ENCODE measurements at regions not wholly inside any gene's neighbourhood (a gene's known extent, or its start where the extent isn't known, plus 50 kb on each side); places are given as distances from the start of the nearest gene placed in this dataset.
"Not testable (repeated sequence)": the region's sequence is repeated elsewhere in the genome, so short reads cannot be mapped to it uniquely, and the experiment has no call there.

DNA sequence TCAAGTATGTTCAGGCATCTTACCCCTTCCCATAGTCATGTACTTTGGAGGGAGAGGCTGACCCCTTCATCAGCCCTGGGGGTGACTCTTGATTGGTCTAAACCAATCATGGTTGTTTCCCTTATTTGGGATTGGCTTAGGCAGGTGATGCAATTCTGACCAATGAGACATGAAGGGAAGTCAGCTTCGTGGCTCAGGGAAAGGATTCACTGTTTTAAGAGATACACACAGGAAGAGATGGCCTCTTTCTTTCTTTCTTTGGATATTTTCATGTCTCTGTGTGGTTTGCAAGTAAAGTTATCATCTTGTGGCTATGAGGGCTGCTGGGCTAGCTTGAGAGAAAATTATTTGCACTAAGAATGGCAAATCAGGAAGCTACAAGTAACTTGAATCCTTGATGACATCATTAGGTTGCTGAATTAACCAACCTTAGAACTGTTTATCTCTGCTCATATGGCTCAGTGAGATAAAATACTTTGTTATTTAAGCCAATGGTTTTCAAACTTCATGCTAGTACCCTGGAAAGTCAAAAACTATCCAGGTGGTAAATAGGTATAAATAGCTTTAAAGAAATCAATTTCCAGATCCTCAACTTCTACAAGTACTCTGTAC, 144.2 kb upstream of the CENPW start:
- H3K4me3 ChIP-seq (ENCODE audit: low read length), result no peak overlapping the region
- no peak for DNase-seq (ENCODE audit: low read depth, low spot score)

GRCh38 chr6:126198631-126199030, 141.3 kb upstream of the CENPW start:
- no peak for DNase-seq (ENCODE audit: low read depth, low spot score)

DNA sequence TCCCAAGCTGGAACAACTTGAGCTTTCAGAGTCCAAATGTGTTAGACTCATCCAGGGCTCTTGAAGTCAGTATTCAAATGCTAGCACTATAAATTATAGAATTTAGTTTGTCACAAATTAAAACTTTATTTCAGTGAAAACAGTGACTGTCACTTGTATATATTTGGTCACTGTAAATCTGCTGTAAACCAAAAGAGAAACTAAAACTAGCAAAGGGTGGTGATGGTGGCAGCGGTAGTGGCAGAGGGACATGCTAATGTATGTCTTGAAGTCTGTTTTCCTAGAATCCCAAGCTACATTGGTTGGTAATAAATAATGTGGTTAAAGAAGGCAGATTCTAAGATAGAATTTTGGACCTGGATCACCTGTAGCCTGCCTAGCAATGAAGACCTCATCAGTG, 140.4 kb upstream of the CENPW start:
- H3K4me3 ChIP-seq (ENCODE audit: low read length), result no peak overlapping the region
- DNase-seq (ENCODE audit: low read depth, low spot score), result no peak

More at GRCh38 chr6:126198631-126199030, 141.3 kb upstream of the CENPW start:
- H3K4me3 ChIP-seq (ENCODE audit: low read length), result no peak overlapping the region

DNA sequence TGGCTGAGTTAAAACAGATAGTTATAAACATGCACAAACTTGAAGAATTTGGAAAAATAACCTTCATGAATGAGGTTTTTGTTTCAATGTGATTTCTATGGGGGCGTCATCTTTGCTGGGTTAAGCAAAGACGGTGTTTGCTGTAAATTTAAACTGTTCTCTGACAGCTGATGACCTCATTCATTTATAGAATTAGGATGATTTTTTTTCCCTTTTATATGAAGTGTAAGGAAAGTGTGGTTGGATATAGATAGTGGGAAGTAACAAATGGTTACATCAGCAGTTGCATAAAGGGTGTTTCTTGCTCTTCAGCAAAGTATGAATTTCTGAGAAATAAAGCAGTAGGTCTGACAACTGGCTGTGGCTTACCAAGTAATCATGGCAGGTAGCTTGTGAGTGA, 137.2 kb upstream of the CENPW start:
- DNase-seq (ENCODE audit: low read depth, low spot score), result no peak
- H3K4me3 ChIP-seq (ENCODE audit: low read length), result no peak overlapping the region

DNA sequence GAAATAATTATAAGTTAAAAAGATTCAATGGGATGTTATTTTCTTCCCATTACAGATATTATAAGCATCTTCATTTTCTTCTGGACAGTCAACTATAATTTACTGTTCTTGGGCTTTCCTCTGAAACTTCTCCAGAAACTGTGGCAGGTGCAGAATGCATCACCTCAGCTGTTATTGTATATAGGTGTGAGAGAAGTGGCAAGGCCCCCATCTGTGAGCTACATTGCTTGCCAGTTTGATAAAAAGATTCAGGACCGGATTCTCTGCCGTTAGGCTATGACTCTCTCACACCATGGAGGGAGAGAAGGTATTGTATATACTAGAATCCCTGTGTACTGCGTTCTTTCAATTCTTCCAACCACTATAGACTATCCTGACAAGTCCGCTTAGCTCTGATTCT, 135.8 kb upstream of the CENPW start:
- no peak for DNase-seq (ENCODE audit: low read depth, low spot score)
- H3K4me3 ChIP-seq (ENCODE audit: low read length), result no peak overlapping the region

DNA sequence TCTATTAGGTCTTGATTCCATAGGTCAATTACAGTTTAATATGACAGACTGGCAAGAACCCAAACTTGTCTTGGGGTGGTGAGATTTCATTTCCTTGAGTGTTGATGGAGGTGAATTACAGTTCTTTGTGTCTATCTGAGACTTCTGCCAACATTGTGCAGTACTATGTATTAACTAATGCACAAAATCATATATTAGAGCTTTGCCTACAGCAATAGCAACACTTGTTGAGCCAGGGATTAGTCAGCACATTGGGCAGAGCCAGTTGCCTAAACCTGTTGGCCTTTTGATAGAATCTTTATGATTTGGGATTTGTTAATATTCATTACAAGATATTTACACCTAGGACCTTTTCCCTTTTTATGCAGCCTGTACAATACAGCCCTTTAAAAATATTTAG, 135.3 kb upstream of the CENPW start:
- no peak overlapping the region for H3K4me3 ChIP-seq (ENCODE audit: low read length)
- no peak for DNase-seq (ENCODE audit: low read depth, low spot score)

- DNase-seq (ENCODE audit: low read depth, low spot score), result no peak
Observed at GRCh38 chr6:126206504-126207246, 133.2 kb upstream of the CENPW start.

GRCh38 chr6:126210398-126211075, 129.4 kb upstream of the CENPW start:
- H3K4me3 ChIP-seq (ENCODE audit: low read length), result no peak overlapping the region

More at GRCh38 chr6:126206504-126207246, 133.2 kb upstream of the CENPW start:
- no peak overlapping the region for H3K4me3 ChIP-seq (ENCODE audit: low read length)

DNA sequence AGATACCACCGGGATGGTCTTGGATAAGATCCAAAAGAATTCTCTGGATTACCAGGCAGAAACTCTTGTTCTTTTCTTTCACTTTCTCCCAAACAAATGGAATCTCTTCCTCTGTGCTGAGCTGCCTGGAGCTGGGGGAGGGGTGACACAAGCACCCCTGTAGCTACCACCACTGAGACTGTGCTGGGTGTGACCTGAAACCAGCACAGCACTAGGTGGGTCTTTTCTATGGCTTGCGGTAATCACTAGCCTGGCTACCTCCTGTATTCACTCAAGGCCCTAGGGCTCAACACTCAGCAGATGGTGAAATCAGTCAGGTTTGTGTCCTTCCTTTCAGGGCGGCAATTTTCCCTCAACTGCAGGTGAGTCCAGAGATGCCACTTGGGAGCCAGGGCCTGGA, 122.4 kb upstream of the CENPW start:
- no peak overlapping the region for H3K4me3 ChIP-seq (ENCODE audit: low read length)
- no peak for DNase-seq (ENCODE audit: low read depth, low spot score)

More at GRCh38 chr6:126210398-126211075, 129.4 kb upstream of the CENPW start:
- no peak for DNase-seq (ENCODE audit: low read depth, low spot score)

DNA sequence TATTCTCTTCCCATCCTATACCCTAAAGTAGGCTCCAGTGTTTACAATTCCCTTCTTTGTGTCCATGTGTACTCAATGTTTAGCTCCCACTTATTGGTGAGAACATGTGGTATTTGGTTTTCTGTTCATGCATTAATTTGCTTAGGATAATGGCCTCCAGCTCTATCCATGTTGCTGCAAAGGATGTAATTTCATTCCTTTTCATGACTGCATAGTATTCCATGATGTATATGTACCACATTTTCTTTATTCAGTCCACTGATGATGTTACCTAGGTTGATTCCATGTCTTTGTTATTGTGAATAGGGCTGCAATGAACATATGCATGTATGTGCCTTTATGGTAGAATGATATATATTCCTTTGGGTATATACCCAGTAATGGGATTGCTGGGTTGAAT, 119.0 kb upstream of the CENPW start:
- not testable (repeated sequence) for H3K4me3 ChIP-seq (ENCODE audit: low read length)

DNA sequence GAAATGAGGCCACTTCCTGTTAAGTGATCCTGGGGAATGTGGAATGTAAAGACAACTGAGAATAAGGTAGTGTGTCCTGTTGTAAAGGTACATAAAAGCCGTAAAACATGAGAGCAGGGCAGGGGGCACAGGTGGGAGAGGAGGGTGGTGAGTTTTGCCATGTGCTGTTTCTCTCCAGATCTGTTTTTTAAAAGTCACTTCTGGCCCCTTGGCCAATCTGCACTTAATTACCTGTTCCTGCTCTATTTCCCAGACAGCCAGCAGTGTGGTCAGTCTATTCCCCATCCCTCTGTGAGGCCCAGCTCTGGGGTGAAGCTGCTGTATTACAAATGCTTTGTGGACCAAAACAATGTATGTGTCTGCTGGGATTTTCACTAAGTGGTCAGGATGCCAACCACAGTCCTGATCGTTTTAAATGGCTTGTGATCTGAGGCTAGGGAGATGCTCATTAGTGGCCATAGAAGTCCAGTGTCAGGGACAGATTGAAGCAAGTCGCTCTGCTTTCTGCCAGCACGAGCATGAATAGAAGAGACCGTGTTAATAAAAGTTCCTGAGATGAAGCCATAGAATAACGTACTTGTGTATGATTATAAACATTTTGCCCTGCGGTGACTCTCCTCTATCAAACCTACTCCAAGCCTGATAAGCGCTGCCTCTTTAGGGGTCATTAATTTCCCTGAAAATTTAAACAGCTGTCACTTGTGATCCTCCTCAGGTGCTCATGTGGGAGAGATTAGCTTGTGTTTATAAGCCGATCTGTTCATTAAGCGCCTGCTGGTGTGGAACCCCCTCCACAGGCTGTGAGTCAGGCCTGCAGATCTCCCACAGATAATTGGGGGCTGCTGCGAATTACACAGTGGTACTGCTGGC, 111.8 kb upstream of the CENPW start:
- DNase-seq (ENCODE audit: low read depth, low spot score), result no peak
- H3K4me3 ChIP-seq (ENCODE audit: low read length), result no peak overlapping the region

More for the DNA sequence above, 119.0 kb upstream of the CENPW start:
- DNase-seq (ENCODE audit: low read depth, low spot score), result not testable (repeated sequence)

DNA sequence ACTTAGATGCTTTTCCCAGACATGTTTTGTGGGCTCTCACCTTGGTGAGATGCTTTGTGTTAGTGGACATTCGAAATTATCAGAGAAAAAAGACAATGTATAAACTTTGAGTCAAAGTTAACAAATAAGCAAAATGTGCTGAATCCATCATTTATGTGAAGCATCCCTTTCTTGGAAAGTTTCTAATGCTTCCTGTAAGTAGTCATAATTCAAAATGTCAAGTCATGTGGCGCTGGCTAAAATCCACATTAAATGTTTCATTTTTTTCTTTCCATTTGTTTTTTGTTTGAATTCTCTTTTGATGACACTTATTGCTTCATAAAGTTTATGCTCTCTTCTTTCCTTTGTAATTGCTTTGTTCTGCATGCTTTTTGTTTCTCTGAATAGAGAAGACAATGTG, 107.2 kb upstream of the CENPW start:
- H3K4me3 ChIP-seq (ENCODE audit: low read length), result no peak overlapping the region
- DNase-seq (ENCODE audit: low read depth, low spot score), result no peak

- DNase-seq (ENCODE audit: low read depth, low spot score), result no peak
- H3K4me3 ChIP-seq (ENCODE audit: low read length), result no peak overlapping the region
Observed at GRCh38 chr6:126233192-126233591, 106.7 kb upstream of the CENPW start.

- no peak overlapping the region for H3K4me3 ChIP-seq (ENCODE audit: low read length)
- no peak for DNase-seq (ENCODE audit: low read depth, low spot score)
Observed at GRCh38 chr6:126235363-126235762, 104.6 kb upstream of the CENPW start.

- H3K4me3 ChIP-seq (ENCODE audit: low read length), result no peak overlapping the region
- no peak for DNase-seq (ENCODE audit: low read depth, low spot score)
Observed at GRCh38 chr6:126245077-126245476, 94.8 kb upstream of the CENPW start.

DNA sequence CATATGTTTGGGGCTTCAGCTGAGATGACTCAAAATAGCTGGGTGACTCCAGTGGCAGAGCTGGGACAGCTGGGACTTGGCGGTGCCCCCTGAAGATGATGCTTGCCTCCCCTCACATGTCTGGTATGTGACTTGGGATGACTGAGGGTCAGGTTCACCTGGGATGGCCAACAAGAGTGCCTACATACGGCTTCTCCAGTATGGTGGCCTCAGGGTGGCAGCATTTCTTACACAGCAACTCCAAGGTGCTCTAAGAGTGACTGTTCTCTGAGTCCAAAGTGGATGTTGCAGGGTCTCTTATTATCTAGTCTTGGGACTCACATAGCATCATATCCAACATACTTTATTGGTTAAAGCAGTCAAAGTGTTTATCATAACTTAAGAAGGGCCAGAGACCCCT, 87.8 kb upstream of the CENPW start:
- DNase-seq (ENCODE audit: low read depth, low spot score), result no peak
- no peak overlapping the region for H3K4me3 ChIP-seq (ENCODE audit: low read length)

- H3K4me3 ChIP-seq (ENCODE audit: low read length), result no peak overlapping the region
- DNase-seq (ENCODE audit: low read depth, low spot score), result no peak
Observed at GRCh38 chr6:126253431-126253830, 86.5 kb upstream of the CENPW start.

DNA sequence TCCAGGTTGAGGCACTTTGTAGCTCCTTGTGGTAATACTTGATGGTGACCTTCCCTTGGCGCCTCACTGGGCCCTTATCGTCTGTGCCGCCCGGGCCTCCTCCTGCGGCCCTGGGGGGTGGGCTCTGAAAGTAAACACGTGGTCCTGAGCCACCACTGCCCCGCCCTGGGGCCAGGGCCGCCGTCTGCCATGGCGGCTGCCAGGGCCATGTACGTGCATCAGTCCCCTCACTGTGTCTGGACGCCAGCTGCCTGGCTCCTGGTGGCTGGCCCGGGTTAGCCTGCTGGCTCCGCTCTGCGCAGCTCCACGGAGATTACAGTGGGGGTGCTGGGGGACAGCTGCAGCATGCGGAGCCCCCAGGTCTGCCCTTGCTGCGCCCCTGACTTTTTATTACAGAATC, 81.8 kb upstream of the CENPW start:
- H3K4me3 ChIP-seq (ENCODE audit: low read length), result no peak overlapping the region
- no peak for DNase-seq (ENCODE audit: low read depth, low spot score)

- no peak for DNase-seq (ENCODE audit: low read depth, low spot score)
- no peak overlapping the region for H3K4me3 ChIP-seq (ENCODE audit: low read length)
Observed at GRCh38 chr6:126261792-126262421, 78.0 kb upstream of the CENPW start.

Measured in Jurkat, Clone E6-1 (cell line).